Breast epithelium (tissue), 4 donors: ENCODE measurements at regions not wholly inside any gene's neighbourhood (a gene's known extent, or its start where the extent isn't known, plus 50 kb on each side); places are given as distances from the start of the nearest gene placed in this dataset.
A peak's percentile ranks its signal among the peaks of the same experiment; 100 is the strongest.
"Not testable (repeated sequence)": the region's sequence is repeated elsewhere in the genome, so short reads cannot be mapped to it uniquely, and the experiment has no call there.

ENCODE experiments used
- DNase-seq, 2 donors: peaks; one replicate each; pipeline ENCODE4 v3.0.0-alpha.2; 2019; ENCODE audit warnings: low spot score in 2 of 2
- H3K27ac ChIP-seq, 2 donors: fragments of 200-600 bp; sonication (generic) in 1 of 2; one replicate each; pipeline ENCODE4 v1.5.1; 2016 to 2019; ENCODE audit warnings: mild to moderate bottlenecking in 1 of 2
- H3K27me3 ChIP-seq, 2 donors: fragments of 200-600 bp; sonication (generic) in 1 of 2; one replicate each; pipeline versions ENCODE4 v1.5.1 to v1.6.0; 2017 to 2019; ENCODE audit warnings: control low read depth in 1 of 2, mild to moderate bottlenecking in 1 of 2
- H3K36me3 ChIP-seq: fragments of 200-600 bp; one replicate; pipeline ENCODE4 v1.5.1; 2019
- H3K4me1 ChIP-seq, 2 donors: fragments of 200-600 bp; sonication (generic); one replicate each; pipeline ENCODE4 v1.5.1; 2016 to 2019; ENCODE audit warnings: control low read depth in 1 of 2
- H3K4me3 ChIP-seq, 3 donors: fragments of 200-600 bp; sonication (generic); 1 replicate in 2 of 3; 2 replicates in 1 of 3; pipeline ENCODE4 v1.5.1; 2016 to 2019; ENCODE audit warnings: mild to moderate bottlenecking in 3 of 3, moderate library complexity in 2 of 3
- H3K9me3 ChIP-seq, 2 donors: fragments of 200-600 bp; sonication (generic) in 1 of 2; one replicate each; pipeline ENCODE4 v1.5.1; 2016 to 2019; ENCODE audit warnings: control low read depth in 1 of 2
- POLR2A ChIP-seq: fragments of 450-650 bp; IDR thresholded peaks from one replicate; pipeline ENCODE4 v1.6.1; 2016; ENCODE audit warnings: antibody characterized with exemption, mild to moderate bottlenecking, moderate library complexity
- POLR2AphosphoS5 ChIP-seq, 3 donors: sonication (generic); formaldehyde crosslinking; IDR thresholded peaks; one replicate each; pipeline ENCODE4 v1.6.1; 2017; ENCODE audit warnings: antibody characterized with exemption in 3 of 3
- intact Hi-C: fragments of 100-400 bp; cut with DNase I; formaldehyde crosslinking; loops from one replicate; pipeline ENCODE4 v1.15.1; 2023; ENCODE audit warnings: low total_unique reads
- TF ChIP-seq, protein P1 (sequence below), 3 donors: fragments of 450-650 bp; IDR thresholded peaks; one replicate each; pipeline ENCODE4 v1.5.1; 2016 to 2017; ENCODE audit warnings: antibody characterized with exemption in 3 of 3, mild to moderate bottlenecking in 3 of 3, moderate library complexity in 3 of 3

DNA sequence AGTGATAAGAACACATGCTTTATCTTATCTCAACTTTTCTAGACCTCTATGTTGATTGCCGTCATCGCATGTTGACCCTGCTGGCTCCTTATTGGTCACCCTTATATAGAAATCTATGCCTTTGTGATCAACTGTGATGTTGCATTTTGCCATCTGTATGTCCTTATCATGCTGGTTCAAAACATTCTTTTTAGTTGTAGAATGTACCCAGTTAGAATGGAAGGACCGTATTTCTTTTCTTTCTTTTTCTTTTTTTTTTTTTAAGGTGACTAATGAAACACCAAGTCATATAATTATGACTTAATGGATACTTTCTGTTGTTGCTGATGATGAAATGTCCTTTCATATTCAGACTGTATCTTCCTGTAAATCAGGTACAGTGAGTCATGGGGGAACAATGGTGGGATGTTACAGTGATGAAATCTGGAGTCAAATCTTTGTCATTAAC lies 145.9 kb upstream of the CITED2 start:
- TF ChIP-seq POLR2A (no peak), POLR2AphosphoS5 (IDR thresholded peaks at IDR 0.05) (no peak)
- TF ChIP-seq, protein P1, sequence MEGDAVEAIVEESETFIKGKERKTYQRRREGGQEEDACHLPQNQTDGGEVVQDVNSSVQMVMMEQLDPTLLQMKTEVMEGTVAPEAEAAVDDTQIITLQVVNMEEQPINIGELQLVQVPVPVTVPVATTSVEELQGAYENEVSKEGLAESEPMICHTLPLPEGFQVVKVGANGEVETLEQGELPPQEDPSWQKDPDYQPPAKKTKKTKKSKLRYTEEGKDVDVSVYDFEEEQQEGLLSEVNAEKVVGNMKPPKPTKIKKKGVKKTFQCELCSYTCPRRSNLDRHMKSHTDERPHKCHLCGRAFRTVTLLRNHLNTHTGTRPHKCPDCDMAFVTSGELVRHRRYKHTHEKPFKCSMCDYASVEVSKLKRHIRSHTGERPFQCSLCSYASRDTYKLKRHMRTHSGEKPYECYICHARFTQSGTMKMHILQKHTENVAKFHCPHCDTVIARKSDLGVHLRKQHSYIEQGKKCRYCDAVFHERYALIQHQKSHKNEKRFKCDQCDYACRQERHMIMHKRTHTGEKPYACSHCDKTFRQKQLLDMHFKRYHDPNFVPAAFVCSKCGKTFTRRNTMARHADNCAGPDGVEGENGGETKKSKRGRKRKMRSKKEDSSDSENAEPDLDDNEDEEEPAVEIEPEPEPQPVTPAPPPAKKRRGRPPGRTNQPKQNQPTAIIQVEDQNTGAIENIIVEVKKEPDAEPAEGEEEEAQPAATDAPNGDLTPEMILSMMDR (IDR thresholded peaks at IDR 0.05): no peak

GRCh38 chr6:139519571-139520031 lies 145.2 kb upstream of the CITED2 start:
- Histone ChIP-seq H3K4me1 (no peaks in the 10 kb centered on the region), H3K9me3 (no peaks in the 10 kb centered on the region), H3K27ac (peak overlapping the region in 1 of 2 donors; percentile 23), H3K4me3 (no peak overlapping the region), H3K27me3 (no peaks in the 10 kb centered on the region), H3K36me3 (no peaks in the 10 kb centered on the region)
- TF ChIP-seq POLR2AphosphoS5 (IDR thresholded peaks at IDR 0.05) (no peak), POLR2A (no peak)
- TF ChIP-seq, protein P1 (IDR thresholded peaks at IDR 0.05): no peak
- DNase-seq: no peak
- intact Hi-C loops: no loop called here

More for the DNA sequence above, 145.9 kb upstream of the CITED2 start:
- DNase-seq: no peak
- no peak overlapping the region for H3K4me3 ChIP-seq
- H3K4me1 ChIP-seq: no peaks in the 10 kb centered on the region
- H3K9me3 ChIP-seq: no peaks in the 10 kb centered on the region
- H3K36me3 ChIP-seq: no peaks in the 10 kb centered on the region
- no peak overlapping the region for H3K27ac ChIP-seq
- intact Hi-C loops: no loop called here
- H3K27me3 ChIP-seq: no peaks in the 10 kb centered on the region

- no peaks in the 10 kb centered on the region for H3K9me3 ChIP-seq
- no peak overlapping the region for H3K4me3 ChIP-seq
- no peaks in the 10 kb centered on the region for H3K27me3 ChIP-seq
- TF ChIP-seq POLR2A (no peak), POLR2AphosphoS5 (IDR thresholded peaks at IDR 0.05) (no peak)
- TF ChIP-seq, protein P1 (IDR thresholded peaks at IDR 0.05): no peak
- no peak for DNase-seq
- peak overlapping the region in 1 of 2 donors; percentile 23 for H3K27ac ChIP-seq
- intact Hi-C loops: no loop called here
- no peaks in the 10 kb centered on the region for H3K36me3 ChIP-seq
- no peaks in the 10 kb centered on the region for H3K4me1 ChIP-seq
These were observed 144.6 kb upstream of the CITED2 start for GRCh38 chr6:139519097-139519496.

DNA sequence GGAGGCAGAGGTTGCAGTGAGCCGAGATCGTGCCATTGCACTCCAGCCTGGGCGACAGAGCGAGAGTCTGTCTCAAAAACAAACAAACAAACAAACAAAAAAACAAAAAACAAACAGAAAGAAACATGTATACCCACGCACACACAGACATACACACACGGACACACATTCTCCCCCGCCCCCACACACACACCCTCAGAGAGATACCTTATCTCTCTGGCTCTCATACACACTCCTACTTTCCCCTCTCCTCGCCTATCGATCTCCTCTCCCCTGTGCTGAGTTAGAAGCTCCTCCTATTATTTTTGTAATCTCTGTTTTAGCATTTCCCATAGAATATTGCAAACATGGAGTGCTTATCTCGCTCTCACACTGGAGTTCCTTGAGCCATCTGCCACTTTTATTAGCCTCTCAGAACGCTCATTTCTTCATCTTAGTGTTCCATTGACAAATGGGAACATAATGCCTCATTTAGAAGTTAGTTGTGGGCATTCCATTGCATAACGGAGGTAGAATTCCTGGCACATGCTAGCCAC lies 144.2 kb upstream of the CITED2 start:
- no peaks in the 10 kb centered on the region for H3K36me3 ChIP-seq
- intact Hi-C loops: no loop called here

DNA sequence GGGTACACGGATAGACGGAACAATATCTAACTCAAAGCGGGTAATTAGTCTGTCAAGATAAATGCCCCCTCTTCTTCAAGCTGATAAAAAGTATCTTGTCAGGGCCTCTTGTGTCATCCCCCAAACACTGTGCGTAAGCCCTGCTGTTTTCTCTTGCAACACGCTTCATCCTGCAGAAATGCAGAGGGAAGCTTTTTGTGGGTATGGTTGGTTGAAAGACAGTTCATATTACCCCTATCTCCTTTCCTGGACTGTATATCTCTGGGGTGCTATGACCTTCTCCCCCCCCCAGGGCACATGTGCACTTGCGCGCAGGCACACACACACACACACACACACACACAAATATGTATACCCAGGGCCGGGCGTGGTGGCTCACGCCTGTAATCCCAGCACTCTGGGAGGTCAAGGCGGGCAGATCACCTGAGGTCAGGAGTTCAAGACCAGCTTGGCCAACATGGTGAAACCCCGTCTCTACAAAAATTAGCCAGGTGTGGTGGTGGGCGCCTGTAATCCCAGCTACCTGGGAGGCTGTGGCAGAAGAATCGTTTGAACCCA lies 143.6 kb upstream of the CITED2 start:
- H3K27me3 ChIP-seq, H3K36me3 ChIP-seq, intact Hi-C loops, H3K4me3 ChIP-seq, H3K4me1 ChIP-seq, H3K27ac ChIP-seq, H3K9me3 ChIP-seq, DNase-seq: not testable (repeated sequence)

More for the DNA sequence above, 144.2 kb upstream of the CITED2 start:
- no peak overlapping the region for H3K4me3 ChIP-seq
- H3K4me1 ChIP-seq: no peaks in the 10 kb centered on the region
- H3K27me3 ChIP-seq: no peaks in the 10 kb centered on the region
- H3K27ac ChIP-seq: no peak overlapping the region
- TF ChIP-seq POLR2A (no peak), POLR2AphosphoS5 (IDR thresholded peaks at IDR 0.05) (no peak)
- TF ChIP-seq, protein P1 (IDR thresholded peaks at IDR 0.05): no peak
- DNase-seq: no peak
- H3K9me3 ChIP-seq: no peaks in the 10 kb centered on the region
